EL (cell line): ENCODE measurements at regions not wholly inside any gene's neighbourhood (a gene's known extent, or its start where the extent isn't known, plus 50 kb on each side); places are given as distances from the start of the nearest gene placed in this dataset.
"Not testable (repeated sequence)": the region's sequence is repeated elsewhere in the genome, so short reads cannot be mapped to it uniquely, and the experiment has no call there.

ENCODE experiments used
- DNase-seq: peaks from one replicate; pipeline ENCODE4 v3.0.0-alpha.2; 2016

DNA sequence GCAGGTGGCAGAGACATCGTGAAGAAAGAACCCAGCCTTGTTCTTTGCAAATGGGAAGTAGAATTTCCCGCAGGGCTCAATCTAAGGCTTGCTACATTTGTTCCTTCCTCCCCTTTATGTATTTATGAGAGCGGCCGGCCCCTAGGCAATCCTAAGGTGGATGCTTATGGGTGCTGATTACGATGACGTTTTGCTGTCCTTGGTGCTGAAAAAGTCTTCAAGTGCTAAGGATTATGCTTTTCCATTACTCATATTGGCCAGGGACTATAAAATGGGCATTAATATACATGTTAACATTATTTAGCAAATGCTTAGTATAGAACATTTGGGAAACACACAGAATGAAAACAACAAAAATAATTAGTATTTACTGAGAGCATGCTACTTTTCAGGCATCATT, 313.3 kb upstream of the XYLT1 start:
- peak; percentile 18 for DNase-seq

DNA sequence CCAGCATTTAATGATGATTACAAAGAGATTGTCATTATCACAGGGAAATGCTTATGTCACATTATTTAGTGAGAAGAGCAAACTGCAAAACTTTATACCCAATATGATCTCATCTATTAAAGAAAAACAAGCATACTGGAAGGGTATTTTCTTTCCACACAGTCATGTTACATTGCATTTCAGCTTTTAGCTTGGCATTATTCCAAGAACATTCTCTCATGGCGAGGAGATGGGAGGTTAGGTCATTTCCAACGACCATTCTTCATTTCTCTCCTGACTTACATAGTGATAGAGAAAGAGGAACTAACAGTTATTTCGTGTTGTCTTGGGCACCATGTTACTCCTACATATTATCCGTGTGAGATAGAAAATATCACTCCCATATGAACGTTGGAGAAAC, 309.4 kb upstream of the XYLT1 start:
- DNase-seq: no peak

DNA sequence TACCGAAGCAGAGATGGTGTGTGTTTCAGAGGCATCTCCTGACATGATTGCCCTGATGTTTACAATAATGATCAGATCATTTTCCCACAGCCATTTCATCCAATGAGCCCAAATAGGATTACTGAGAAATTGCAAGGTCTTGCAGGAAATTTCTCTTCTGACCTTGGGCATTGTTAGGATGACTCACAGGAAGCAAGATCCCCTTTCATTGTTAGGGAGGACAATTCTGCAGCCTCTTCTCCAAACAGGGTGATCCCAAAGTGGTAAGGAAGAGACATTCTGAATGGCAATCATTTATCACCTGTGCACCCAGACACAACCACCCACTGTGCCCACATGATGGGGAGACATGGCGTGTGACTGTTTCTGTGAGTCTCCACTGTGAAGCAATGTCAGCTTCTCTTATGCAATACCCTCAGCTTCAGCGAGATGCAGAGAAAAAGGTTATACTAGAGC, 306.7 kb upstream of the XYLT1 start:
- DNase-seq: peak; percentile 57

DNA sequence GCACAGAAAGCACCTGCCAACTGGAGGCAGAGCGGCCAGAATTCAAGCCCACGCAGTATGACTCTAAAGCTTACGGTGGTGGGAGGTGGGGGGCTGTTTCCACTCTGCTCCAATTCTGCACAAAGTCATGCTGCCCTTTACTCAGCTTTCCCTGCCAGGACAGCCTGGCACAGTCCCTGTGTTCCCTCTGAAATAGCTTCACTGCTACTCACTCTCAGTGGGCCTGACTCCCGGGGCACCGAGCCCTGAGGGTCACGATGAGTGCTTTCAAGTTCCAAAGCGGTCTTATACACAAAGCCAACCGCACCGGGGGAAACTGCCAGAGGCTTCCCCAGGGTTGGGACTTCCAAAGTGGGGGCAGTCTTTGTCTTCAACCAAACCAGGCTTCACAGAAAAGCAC, 306.1 kb upstream of the XYLT1 start:
- no peak for DNase-seq

DNA sequence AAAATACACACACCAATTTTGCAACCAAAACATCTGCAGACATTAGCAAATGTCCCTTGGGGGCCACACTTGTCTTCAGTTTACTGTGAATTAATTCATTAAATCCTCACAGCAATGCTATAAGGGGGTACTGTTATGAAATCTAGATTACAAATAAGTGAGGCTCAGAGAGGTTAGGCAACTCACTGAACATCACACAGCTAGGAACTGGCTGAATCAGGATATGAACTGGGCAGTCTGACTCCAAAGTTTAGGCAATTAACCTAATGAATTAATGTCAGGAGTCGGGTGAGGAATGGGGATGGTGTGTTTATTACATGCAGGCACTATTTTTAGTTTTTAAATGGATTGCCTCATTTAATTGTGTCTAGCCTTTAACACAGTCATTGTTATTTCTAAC, 305.7 kb upstream of the XYLT1 start:
- no peak for DNase-seq

DNA sequence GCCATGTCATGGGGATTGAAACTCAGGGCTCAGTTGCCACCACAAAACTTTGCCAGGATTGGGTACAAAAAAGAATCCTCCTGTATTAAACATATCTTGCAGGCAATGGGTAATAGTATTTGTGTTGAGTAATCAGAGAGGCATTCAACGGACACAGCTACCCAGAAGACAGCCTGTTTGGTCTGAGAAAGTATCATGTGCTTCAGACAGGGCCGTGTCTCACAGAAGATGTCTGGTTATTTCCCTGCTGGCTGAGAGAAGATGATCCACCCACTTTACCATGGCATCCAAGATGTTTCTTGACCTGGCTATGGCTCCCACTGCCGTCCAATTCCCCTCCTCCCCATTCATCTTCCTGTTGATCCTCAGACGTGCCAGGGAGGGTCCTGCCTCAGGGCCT, 304.3 kb upstream of the XYLT1 start:
- DNase-seq: peak; percentile 16

DNA sequence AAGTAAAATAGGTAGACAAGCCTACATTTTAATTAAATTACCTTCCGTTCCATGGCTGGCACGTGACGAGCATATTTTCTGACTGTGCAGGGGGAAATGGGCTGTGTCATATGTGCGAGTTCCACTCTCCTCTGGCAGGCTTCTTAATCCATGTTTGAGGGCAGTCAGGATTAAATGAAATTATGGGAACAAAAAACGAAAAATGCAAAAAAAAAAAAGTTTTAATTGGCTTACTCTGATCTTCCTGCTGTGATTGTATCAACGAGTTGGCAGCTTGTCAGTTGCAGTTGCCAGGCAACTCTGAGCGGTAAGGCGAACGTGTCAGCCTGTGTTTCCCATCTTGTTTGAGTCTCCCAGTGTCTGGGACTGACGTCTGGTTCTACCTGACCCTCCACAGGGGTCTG, 302.9 kb upstream of the XYLT1 start:
- DNase-seq: no peak

DNA sequence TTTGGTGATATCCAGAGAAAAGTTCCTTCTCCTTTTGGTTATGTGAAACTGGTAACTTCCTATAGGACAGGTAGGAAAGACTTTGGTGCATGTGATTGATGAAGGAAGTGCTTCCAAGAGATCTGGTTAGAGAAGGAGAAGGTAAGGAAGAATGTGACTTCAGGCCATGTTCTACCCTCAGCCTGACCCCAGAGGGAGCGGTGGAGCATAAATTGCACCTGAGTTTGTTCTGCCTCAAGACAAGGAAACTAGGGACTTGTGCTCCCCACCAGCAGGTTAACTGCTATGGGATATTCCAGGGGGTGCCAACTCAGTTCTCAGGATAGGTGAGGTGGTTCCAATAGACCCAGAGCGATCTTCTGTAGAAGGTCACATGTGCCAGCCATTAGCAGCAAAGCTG, 299.3 kb upstream of the XYLT1 start:
- no peak for DNase-seq

DNA sequence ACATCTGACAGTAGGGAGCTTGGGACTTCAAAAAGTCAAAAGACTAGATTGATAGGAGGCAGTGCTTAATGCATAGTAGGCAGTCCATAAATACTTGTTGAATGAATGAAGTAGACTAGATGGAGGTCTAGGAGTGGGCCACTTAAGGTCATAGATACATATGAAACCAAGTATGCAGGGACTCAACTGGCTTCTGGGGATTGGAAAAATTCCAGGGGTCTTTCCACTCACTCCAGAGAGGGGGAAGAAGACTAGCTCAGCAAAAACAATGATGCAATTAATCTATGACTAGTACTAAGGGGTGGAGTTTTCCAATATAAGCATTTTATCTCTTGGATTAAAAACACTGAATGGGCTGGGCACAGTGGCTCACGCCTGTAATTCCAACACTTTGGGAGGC, 298.3 kb upstream of the XYLT1 start:
- peak; percentile 9 for DNase-seq

DNA sequence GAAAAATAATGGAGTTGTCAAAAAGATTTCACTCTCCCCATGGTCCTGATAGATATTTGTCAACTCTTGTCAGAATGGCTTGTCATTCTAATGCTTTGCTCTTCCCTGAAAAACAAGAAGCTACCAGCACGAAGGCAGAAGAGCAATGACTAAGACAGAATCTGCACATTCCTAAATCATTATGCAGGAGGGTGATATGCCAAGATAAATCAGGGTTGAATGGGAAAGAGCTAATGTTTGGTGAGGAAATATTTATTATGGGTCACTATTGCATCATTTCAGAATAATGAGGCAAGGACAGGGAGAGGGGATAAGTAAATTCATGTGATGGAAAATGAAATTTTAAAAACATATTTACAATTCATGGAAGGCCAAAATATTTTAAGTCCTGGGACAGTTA, 297.5 kb upstream of the XYLT1 start:
- DNase-seq: peak; percentile 82

DNA sequence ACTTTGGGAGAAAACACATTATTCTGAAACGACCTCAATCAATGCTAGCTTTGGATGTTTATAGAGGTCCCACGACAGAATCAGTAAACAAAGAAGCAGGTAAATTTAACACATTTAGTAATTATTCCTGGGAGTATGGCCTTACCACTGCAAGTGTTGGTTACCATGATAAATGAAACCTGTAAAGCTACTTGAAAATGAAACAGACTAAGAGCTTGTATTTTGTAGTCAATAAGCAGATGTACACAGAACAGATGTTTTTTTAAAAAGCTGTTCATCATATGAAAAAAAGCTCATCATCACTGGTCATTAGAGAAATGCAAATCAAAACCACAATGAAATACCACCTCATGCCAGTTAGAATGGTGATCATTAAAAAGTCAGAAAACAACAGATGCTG, 295.3 kb upstream of the XYLT1 start:
- no peak for DNase-seq

DNA sequence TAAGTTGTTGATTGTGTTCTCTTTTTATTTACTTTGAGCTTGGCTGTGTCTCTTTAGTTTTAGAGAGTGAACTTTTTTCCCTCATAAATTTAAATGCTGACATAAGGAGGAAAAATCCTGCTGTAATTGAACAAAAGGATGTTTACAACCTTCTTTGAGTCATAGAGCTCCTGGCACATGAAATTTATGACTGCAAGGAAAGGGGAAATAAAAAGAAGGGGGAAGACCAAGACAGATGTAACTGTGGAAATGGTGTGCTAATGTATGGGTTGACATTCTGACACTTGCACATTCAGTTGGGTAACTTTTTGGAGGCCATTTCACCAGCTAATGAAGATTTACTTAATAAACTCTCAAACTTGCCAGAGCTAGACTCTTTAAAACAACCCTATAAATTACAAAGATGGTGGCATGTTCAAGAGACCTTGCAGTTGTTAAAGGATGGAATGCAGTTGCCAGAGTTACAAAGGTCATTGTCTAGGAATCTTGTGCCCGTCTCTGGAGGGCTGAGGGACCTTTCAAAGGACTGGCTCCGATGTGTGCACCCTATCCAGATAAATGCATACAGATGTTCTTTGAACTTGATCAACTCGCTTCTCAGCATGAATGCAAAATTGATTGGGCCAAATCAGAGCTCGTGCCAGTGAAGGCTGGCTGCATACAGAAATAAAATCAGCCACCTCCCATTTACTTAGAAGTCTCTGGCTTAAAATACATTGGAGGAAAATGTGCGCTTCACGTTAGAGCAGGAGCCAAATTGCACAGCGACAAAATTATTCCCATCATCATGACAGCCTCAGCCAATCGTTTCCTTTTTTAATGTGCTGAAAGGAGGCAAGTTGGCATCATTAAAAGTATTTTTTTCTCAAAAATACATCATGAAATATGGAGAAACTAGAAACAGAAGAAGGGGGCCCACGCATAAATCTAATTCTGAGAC, 289.0 kb upstream of the XYLT1 start:
- DNase-seq: no peak

DNA sequence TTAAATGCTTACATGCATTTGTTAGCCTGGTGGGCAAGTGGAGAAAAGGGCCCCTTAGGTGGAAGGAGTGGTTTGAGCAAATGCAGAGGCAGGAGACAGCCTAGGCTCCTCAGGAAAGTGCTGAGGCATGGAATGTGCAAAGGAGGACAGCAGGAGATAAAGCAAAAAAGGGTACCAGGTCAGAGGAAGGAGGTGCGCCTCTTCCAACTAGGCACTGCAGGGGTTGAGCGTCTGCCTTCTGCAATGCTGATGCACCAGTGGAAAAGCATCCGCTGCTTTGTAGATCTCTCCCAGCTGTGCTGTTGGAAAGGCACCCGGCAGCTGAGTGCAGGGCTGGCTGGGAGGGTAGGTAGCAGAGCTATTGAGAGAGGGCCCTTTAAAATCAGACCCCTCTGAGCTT, 287.0 kb upstream of the XYLT1 start:
- DNase-seq: no peak

DNA sequence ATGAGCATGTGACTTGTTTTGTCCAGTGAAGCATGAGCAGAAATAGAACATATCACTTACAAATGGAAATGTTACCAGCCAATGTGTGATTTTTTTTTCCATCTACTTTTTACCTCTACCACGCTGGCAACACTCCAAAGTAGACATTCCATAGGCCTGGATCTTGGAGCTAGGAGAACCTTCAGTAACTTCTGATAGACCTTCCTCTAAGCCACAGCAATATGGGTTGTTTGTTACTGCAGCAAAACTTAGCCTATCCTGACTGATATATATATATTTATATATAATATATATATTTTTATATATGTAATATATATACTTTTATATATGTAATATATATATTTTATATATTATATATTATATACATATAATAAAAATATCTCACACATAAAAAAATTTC, 284.4 kb upstream of the XYLT1 start:
- DNase-seq: no peak

DNA sequence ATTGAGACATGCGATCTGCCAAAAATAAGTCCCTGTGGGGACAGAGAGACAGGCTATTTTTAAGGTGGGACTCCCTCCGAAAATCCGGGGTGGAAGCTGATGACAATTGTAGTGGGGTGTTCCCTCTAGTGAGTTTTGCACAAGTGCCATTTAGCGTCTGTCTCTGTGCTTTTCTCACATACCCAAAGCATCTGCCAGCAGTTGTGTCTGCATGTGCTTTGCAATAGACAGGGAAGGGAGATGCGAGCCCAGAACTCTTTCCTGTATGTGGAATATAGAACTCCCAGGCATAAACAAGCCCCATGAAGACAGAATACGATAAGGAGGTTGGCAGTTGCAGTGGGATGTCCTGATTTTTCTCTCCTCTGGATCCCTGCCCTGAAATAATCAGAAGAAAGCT, 282.7 kb upstream of the XYLT1 start:
- no peak for DNase-seq

DNA sequence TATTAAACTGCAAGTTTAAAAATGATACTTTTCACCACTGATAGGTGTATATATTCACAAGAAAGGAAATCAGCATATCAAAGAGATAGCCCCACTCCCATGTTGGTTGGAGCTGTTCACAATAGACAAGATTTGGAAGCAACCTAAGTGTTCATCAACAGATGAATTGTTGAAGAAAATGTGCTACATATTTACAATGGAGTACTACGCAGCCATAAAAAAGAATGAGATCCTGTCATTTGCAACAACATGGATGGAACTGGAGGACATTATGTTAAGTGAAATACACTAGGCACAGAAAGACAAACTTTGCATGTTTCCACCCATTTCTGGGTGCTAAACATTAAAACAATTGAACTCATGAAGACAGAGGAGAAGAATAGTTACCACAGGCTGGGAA, 278.9 kb upstream of the XYLT1 start:
- DNase-seq: no peak

DNA sequence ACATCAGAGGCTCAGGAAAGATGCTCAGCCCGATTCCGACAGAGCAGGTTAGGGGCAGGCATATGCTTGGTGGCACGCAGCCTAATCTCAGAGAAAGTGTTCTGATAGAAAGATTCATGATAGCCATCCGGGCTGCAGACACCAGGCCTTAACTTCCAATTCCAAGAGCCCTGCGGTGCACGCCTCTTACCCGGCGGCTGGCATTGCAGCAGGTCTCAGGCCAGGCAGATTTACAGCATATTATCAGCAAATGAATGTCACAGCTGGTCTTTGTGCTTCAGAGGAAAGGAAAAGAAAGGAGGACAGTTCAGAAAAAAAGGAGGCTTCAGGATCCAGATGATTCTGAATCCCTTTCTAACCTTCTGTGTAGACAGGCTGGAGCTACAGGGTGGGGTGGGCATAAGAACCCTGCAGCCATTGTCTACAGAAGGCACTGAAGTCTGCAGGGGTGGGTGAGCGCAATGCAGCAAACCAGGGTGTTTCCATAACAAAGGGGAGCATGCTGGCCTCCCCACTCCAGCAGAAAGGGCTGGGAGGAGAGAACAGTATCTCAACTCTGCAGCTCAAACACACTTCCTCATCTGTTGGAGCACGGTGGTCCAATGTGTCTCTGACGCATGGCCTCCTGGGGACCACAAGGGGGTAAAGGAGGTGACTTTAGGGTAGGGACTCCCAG, 277.4 kb upstream of the XYLT1 start:
- no peak for DNase-seq

DNA sequence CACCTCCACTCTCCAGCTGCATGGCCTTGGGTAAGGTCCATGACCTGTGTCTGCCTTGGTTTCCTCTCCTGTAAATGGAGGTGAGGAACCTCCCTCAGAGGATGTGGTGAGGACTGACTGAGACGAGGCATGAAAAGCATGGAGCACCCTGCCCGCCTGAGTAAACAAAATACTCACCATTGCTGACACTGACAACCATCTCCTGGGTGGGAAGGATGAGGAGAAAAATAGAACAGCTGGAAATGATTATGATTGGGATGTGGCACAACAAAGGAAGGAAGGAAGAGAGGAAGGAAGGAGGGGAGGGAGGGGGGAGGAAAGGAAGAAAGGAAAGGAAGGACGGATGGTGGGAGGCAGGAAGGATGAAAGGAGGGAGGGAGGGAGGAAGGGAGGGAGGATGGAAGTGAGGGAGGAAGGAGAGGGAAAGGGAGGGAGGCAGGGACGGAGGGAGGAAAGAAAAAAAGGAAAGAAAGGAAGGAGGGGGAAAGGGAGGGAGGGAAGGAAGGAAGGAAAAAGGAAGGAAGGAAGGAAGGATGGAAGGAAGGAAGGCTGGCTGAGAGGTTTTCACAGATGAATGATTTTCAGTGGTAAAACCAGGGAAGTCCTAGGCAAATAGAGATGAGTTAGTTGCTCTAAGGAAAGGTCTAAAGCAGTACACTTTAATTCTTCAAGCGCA, 276.5 kb upstream of the XYLT1 start:
- no peak for DNase-seq

DNA sequence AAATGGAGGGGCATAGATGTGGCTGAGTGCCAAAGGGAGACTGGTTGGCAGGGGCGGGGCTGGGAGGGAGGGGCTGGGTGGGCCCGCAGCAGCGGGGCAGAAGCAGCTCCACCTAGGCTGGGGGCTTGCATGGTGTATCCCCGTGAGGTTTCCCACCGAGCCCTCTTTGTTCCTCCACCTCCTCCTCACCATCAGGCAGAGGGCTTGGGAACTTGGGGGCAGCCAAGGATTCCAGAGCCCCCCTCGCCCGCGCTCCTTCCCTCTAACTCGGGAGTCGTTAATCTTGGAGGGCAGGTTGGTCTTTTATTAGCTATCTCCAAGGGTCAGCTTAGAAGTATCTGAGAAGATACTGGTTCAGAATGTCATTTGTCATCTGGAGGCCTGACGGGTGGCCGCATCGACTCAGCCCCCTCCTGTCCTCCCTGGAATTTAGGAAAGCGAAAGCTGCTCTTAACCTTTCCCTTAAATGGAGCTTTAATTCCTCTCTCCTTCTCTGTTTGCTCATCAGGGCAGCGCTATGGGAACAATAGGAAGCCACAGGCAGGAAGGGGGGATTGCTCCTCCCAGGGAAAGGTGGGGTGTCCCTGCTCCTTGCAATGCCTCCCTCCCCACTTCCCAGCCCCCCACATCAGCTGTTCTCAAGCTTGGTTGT, 274.3 kb upstream of the XYLT1 start:
- DNase-seq: no peak

DNA sequence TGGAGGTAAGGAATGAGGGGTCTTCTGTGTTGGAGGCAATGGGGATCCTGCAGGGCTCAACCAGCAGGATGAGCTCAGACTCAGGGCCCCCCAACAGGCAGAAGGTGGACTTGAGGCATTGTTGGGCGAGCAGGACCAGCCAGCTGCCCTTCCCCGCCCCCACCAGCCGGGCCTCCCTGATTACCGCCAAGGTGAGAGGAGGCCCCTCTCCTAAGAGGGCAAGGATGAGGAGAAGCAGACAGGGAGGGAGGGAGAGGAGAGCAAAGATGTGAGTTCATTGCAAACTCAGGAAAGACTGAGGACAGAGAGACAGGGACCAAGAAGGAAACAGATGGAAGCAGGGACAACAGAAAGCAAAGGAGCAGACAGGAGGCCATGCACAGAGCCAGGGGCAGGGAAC, 272.8 kb upstream of the XYLT1 start:
- DNase-seq: no peak

DNA sequence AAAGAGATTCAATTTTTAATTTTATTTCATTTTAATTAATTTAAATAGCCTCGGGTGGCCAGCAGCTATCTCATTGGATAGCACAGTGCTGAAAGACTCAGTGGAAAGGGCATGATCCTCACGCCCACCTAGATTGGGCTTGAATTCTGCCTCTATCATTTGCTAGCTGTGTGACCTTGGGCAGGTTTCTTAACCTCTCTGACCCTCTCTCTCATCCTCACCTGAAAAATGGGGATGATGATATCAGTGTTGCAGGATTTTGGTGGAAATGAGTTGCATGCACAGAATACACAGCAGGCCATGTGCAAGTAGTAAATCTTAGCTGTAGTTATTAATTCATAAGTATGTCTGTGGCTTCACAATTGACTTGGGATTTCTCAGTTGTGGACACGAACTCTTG, 272.4 kb upstream of the XYLT1 start:
- DNase-seq: no peak

DNA sequence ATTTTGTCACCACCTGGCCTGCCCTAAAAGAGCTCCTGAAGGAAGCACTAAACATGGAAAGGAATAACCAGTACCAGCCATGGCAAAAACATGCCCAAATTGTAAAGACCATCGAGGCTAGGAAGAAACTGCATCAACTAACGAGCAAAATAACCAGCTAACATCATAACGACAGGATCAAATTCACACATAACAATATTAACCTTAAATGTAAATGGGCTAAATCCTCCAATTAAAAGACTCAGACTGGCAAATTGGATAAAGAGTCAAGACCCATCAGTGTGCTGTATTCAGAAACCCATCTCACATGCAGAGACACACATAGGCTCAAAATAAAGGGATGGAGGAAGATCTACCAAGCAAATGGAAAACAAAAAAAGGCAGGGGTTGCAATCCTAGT, 264.3 kb upstream of the XYLT1 start:
- DNase-seq: not testable (repeated sequence)

DNA sequence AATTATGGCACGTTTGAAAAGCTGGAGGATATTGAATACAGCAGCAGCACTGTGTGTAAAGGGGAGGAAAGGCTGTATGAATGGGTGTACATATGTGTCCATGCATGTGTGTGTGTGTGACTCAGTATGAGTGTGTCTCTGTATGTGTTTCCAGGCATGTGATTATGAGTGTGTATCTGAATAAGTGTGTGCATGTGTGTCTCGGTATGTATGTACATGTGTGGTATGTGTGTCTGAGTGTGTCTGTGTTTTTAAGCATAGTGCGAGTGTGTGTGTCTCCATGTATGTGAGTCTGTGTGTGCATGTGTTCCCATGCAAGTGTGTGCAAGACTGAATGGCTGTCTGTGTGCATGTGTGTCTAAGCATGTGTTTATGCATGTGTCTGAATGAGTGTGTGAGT, 259.1 kb upstream of the XYLT1 start:
- DNase-seq: no peak
